ENCODE measurements at regions not wholly inside any gene's neighbourhood (a gene's known extent, or its start where the extent isn't known, plus 50 kb on each side); places are given as distances from the start of the nearest gene placed in this dataset.
"Not testable (repeated sequence)": the region's sequence is repeated elsewhere in the genome, so short reads cannot be mapped to it uniquely, and the experiment has no call there.

GRCh38 chr7:20482071-20482470 is 133.4 kb upstream of the ABCB5 start:
- DNase-seq (ENCODE audit: low read depth) = no peak
- TF ChIP-seq, protein P1, sequence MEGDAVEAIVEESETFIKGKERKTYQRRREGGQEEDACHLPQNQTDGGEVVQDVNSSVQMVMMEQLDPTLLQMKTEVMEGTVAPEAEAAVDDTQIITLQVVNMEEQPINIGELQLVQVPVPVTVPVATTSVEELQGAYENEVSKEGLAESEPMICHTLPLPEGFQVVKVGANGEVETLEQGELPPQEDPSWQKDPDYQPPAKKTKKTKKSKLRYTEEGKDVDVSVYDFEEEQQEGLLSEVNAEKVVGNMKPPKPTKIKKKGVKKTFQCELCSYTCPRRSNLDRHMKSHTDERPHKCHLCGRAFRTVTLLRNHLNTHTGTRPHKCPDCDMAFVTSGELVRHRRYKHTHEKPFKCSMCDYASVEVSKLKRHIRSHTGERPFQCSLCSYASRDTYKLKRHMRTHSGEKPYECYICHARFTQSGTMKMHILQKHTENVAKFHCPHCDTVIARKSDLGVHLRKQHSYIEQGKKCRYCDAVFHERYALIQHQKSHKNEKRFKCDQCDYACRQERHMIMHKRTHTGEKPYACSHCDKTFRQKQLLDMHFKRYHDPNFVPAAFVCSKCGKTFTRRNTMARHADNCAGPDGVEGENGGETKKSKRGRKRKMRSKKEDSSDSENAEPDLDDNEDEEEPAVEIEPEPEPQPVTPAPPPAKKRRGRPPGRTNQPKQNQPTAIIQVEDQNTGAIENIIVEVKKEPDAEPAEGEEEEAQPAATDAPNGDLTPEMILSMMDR (IDR thresholded peaks at IDR 0.05; ENCODE audit: insufficient read depth, low read depth, low read length, missing control alignments) = no peak
- no peak overlapping the region for H3K4me3 ChIP-seq (ENCODE audit: low read length)

- TF ChIP-seq, protein P1 (IDR thresholded peaks at IDR 0.05; ENCODE audit: insufficient read depth, low read depth, low read length, missing control alignments) = no peak
- peak; percentile 2 for DNase-seq (ENCODE audit: low read depth)
Measured at GRCh38 chr7:20484356-20484755, 131.1 kb upstream of the ABCB5 start.

DNA sequence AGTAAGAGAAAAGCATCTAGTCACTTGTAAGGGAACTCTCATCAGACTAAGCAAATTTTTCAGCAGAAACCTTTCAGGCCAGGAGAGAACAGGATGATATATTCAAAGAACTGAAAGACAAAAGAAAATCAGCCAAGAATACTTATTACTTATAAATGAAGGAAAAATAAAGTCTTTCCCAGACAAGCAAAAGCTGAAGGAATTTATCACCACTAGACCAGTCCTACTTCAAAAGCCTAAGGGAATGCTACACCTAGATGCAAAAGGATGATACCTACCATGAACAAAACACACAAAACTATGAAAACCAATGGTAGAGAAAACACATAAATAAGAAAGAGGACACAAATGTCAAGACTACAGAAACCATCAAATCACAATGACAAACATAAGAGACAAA is 126.6 kb upstream of the ABCB5 start:
- H3K4me3 ChIP-seq (ENCODE audit: low read length) = no peak overlapping the region
- TF ChIP-seq, protein P1 (IDR thresholded peaks at IDR 0.05; ENCODE audit: insufficient read depth, low read depth, low read length, missing control alignments) = no peak
- no peak for DNase-seq (ENCODE audit: low read depth)

More at GRCh38 chr7:20484356-20484755, 131.1 kb upstream of the ABCB5 start:
- no peak overlapping the region for H3K4me3 ChIP-seq (ENCODE audit: low read length)

DNA sequence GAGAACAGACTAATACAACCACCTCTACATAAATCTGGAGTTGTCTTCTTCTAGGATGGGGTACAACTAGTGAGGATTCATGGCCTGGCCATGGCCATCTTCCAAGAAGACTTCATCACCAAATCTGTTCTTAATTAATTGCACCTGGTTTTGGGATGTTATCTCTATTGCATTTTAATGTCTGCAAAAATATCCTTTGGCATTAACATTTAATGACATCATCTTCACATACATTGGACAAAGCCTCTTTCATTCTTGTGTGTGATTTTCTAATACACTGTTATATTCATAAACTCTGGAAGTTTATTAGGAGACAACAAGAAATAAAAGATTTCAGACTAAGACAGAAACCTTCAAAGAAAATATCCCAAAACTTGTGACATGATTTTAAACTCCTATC is 124.2 kb upstream of the ABCB5 start:
- H3K4me3 ChIP-seq (ENCODE audit: low read length) = no peak overlapping the region
- no peak for DNase-seq (ENCODE audit: low read depth)
- TF ChIP-seq, protein P1 (IDR thresholded peaks at IDR 0.05; ENCODE audit: insufficient read depth, low read depth, low read length, missing control alignments) = no peak

GRCh38 chr7:20494566-20494965 is 120.9 kb upstream of the ABCB5 start:
- TF ChIP-seq, protein P1 (IDR thresholded peaks at IDR 0.05; ENCODE audit: insufficient read depth, low read depth, low read length, missing control alignments) = no peak
- DNase-seq (ENCODE audit: low read depth) = no peak
- H3K4me3 ChIP-seq (ENCODE audit: low read length) = no peak overlapping the region

DNA sequence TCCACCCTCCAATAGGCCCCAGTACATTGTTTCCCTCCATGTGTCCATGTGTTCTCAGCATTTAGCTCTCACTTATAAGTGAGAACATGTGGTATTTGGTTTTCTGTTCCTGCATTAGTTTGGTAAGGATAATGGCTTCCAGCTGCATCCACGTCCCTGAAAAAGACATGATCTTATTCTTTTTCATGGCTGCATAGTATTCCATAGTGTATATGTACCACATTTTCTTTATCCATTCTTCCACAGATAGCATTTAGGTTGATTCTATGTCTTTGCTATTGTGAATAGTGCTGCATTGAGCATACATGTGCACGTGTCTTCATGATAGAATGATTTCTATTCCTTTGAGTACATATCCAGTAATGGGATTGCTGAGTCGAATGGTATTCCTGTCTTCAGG is 114.0 kb upstream of the ABCB5 start:
- not testable (repeated sequence) for H3K4me3 ChIP-seq (ENCODE audit: low read length); DNase-seq (ENCODE audit: low read depth)

DNA sequence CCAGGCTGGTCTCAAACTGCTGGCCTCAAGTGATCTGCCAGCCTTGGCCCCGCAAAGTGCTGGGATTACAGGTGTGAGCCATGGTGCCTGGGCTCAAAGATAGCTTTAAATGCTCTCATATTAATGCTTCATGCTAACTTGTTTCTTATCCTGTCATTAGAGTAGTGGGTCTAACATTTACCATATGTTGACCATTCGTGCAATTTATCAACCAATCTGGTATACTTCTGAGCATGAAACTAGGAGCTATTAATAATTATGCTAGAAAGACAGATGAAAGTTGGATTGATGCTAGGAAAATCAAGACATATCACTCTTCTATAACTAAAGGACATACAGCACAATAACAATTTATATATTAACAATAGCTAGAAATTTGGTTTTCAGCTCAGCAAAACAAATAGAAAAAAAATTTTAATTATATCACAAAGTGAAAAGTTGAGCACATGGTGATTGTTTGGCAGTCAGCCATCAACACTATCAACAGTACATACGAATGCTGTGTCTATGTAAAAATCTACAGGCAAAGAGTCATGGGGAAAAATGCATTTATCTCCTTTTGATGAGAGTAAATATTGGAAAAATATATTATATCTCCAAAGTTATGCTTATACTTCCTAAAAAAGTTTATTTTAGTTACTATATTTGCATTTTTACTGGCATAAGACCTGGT is 112.1 kb upstream of the ABCB5 start:
- DNase-seq (ENCODE audit: low read depth) = no peak
- no peak overlapping the region for H3K4me3 ChIP-seq (ENCODE audit: low read length)

More for the DNA sequence above, 112.1 kb upstream of the ABCB5 start:
- TF ChIP-seq, protein P1 (IDR thresholded peaks at IDR 0.05; ENCODE audit: insufficient read depth, low read depth, low read length, missing control alignments) = no peak

All from epithelial cell of esophagus (primary cell).